ENCODE measurements at regions not wholly inside any gene's neighbourhood (a gene's known extent, or its start where the extent isn't known, plus 50 kb on each side); places are given as distances from the start of the nearest gene placed in this dataset.

DNA sequence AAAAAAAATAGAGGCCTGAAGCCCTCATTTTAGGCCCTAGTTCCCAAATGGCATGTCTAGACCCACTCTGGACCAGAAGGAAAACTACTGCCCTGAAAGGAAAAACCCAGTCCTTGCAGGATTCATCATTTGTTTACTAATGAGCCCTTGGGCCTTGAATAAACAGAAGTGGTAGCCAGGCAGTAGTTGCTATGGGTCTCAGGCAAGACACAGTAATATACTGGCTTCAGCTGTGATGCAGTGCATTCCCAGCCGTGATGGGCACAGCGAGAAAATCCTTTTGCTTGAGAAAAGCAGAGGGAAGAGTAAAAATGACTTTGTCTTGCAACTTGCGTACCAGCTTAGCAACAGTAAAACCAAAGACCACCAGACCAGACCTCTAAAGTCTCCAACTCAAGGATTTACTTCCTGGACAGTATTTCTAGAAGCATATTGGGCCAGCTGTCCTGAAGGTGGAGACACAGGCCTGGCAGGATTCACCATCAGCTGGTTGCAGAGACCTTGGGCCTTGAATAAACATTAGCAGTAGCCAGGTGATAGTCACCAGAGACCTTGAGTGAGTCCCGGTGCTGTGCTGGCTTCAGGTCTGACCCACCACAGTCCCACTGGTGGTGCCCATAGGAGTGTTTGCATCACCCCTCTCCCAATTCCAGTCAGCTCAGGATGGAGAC is 208.3 kb upstream of the SLITRK3 start:
- TF ChIP-seq, protein P1, sequence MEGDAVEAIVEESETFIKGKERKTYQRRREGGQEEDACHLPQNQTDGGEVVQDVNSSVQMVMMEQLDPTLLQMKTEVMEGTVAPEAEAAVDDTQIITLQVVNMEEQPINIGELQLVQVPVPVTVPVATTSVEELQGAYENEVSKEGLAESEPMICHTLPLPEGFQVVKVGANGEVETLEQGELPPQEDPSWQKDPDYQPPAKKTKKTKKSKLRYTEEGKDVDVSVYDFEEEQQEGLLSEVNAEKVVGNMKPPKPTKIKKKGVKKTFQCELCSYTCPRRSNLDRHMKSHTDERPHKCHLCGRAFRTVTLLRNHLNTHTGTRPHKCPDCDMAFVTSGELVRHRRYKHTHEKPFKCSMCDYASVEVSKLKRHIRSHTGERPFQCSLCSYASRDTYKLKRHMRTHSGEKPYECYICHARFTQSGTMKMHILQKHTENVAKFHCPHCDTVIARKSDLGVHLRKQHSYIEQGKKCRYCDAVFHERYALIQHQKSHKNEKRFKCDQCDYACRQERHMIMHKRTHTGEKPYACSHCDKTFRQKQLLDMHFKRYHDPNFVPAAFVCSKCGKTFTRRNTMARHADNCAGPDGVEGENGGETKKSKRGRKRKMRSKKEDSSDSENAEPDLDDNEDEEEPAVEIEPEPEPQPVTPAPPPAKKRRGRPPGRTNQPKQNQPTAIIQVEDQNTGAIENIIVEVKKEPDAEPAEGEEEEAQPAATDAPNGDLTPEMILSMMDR (IDR thresholded peaks at IDR 0.05; ENCODE audit: low read depth, low read length), result no peak
- no peak for TF ChIP-seq EZH2phosphoT487 (IDR thresholded peaks at IDR 0.05; ENCODE audit: low read depth)

Data from OCI-LY3 (cell line).